ENCODE measurements at regions not wholly inside any gene's neighbourhood (a gene's known extent, or its start where the extent isn't known, plus 50 kb on each side); places are given as distances from the start of the nearest gene placed in this dataset.
"Not testable (repeated sequence)": the region's sequence is repeated elsewhere in the genome, so short reads cannot be mapped to it uniquely, and the experiment has no call there.

DNA sequence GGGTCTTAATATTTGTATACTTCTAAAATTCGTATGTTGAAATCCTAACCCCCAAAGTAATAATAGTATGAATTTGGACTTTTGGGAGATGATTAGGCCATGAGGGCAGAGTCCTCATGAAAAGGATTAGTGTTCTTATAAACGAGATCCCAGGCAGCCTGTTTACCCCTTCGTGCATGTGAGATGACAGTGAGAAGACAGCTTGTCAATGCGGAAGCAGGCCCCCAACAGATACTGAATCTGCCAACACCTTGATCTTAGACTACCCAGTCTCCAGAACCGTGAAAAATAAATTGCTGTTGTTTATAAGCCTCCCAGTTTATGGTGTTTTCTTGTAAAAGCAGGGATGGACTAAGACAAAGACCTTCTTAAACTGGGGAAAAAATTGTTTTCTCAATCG lies 714.2 kb downstream of the SI start:
- no peak for DNase-seq

GRCh38 chr3:164360738-164361406 lies 717.4 kb downstream of the SI start:
- DNase-seq: no peak

- no peak for DNase-seq
These were observed 718.2 kb downstream of the SI start for GRCh38 chr3:164360078-164360578.

GRCh38 chr3:164352991-164353390 lies 725.3 kb downstream of the SI start:
- DNase-seq: no peak

GRCh38 chr3:164351131-164351530 lies 727.2 kb downstream of the SI start:
- no peak for DNase-seq

DNA sequence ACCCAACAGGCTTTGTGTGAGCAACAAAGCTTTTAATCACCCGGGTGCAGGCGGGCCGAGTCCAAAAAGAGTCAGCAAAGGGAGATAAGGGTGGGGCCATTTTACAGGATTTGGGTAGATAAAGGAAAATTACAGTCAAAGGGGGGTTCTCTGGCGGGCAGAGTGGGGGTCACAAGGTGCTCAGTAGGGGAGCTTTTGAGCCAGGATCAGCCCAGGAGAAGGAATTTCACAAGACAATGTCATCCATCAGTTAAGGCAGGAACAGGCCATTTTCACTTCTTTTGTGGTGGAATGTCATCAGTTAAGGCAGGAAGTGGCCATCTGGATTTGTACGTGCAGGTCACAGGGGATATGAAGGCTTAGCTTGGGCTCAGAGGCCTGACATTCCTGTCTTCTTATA lies 736.1 kb downstream of the SI start:
- not testable (repeated sequence) for DNase-seq

GRCh38 chr3:164341086-164341485 lies 737.2 kb downstream of the SI start:
- DNase-seq: no peak

- DNase-seq: no peak
These were observed 738.0 kb downstream of the SI start for GRCh38 chr3:164340273-164340672.

DNA sequence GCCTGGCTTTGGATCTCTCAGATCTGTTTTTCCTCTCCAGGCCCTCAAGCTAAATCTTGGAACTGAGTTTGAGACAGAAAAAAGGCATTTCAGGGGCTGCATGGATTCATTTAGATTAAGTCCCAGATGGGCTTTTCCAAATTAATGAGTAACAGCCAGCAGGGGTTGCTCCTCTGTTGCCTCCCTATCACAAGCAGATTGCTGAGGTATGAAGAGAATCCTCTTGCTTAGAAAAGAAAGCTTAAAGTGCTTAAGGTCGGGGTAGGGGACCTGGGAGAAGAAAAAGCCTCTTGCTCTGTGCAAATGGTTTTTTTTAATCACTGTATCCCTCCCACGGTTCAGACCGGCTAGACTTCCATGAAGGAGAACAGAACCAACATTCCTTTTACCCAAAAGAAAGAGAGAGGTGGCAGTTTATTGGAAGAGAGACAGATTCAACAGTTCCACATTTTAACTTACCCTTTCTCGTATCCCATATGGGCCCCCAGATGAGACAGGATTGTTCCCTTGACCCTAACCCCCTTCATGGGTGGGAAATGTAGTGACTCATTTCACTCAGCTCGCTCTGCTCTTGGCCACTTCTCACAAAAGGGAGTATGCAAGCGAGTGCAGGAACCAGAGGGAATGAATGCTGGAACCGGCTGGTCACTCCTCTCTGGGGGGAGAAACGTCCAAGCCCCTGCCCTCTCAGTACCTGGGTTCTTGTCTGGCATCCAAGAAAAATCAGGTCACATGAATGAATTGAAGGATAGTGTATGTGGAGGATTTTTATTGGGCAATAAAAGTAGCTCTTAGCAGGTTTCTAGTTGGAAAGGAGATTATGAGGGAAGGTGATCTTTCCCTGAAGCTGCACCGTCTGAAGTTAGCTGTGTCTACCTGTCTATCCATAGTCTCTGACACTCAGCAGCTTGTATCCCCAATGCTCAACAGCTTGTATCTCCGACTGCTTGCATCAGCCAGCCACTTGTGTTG lies 745.2 kb downstream of the SI start:
- DNase-seq: no peak

DNA sequence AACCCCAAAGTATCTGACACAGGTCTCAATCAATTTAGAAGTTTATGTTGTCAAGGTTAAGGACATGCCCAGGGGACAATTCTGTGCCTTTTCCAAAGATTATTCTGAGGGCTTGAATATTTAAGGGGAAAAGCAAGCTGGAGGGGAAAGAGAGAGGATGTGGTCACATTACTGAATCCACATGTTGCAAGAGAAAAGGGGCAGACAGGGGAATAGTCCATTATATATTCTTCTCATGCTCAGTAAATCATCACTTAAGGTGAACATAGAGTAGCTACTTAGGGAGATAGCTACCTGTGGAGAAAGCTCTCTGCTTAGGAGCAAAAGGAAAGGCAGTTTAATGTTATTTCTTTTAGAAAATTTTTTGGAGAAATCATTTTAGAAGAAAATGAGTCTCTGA lies 751.6 kb downstream of the SI start:
- DNase-seq: no peak

DNA sequence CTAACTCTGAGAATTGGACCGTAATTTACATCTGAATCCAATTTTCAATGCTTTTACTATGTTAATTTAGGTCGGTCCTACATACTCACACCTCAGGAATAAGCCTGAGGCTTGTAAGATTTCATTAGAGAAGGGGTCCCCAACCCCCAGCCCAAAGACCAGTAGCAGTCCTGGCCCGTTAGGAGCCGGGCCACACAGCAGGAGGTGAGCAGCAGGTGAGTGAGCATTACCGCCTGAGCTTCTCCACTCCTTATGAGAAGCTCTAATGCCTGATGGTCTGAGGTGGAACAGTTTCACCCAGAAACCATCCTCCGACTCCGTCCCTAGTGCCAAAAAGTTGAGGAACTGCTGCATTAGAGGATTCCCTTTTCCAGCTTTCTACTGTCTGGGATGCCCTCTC lies 757.3 kb downstream of the SI start:
- DNase-seq: no peak

DNA sequence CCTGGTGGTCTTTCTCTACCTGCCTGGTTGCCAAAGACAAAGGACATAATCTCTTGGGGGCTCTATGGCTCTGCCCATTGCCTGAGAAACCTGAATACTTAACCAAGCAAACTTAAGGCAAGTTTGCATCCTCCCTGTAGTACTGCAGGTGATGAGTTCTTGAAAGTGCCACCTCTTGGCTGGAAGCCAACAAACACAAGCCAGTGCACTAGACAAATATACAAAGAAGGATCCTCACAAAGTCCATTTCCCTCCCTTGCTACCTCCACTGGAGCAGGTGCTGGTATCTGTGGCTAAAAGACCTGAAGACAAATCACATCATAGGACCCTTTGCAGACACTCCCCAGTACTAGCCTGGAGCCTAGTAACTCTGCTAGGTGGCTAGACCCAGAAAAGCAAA lies 772.3 kb downstream of the SI start:
- DNase-seq: no peak

- no peak for DNase-seq
These were observed 774.4 kb downstream of the SI start for GRCh38 chr3:164303894-164304293.

GRCh38 chr3:164302622-164303021 lies 775.7 kb downstream of the SI start:
- DNase-seq: no peak

- DNase-seq: not testable (repeated sequence)
These were observed 786.8 kb downstream of the SI start for GRCh38 chr3:164291486-164291885.

DNA sequence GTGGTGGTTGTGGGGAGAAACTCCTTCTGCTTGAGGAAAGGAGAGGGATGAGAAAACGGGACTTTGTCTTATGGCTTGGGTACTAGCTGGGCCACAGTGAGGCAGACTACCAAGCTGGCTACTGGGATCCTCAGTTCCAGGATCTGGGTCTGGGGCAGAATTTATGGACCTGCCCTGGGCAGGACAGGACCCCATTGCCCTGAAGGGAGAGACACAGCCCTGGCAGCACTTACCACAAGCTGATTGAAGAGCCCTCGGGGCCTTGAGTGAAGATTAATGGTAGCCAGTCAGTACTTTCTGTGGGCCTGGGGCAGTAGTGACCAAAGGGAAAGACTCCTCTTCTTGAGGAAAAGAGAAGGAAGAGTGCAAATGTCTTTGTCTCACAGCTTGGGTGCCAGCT lies 799.7 kb downstream of the SI start:
- DNase-seq: no peak

- no peak for DNase-seq
These were observed 811.2 kb downstream of the SI start for GRCh38 chr3:164267053-164267452.

DNA sequence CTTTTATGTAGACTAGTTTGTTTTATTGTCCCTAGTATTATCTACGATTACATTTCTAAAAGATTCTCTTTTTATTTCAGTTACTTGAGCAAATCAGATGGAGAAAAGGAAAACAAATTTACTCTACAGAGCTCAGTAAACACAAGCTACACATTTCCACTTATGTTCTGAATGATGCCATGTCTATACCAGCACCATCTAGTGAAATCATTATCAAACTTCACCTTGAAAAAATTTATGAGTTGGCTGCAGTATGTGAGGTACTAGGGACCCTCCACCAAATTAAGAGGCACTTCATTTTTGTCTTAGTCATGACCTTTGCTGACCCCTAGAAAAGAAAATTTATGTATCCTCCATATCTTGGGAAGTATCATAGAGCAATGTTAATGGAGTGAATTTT lies 827.4 kb downstream of the SI start:
- DNase-seq: no peak

DNA sequence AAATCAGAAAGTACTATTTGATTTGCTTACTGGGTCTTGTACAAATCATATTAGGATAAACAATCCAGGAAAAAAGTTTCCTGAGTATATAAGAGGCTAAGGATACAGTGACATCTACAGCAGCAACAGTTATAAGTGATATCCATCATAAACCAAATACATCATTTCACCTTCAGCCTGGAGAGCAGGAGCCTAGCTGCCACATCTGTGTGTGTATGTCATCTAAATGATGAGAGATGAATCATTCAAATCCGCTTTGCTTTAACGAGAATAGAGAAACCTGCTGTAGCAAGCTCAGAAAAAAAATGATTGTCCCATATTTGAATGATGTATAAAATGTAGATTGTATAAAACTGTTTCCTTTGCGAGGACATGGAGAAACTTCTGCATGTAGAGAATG lies 841.4 kb downstream of the SI start:
- DNase-seq: no peak

GRCh38 chr3:164235289-164236028 lies 842.8 kb downstream of the SI start:
- DNase-seq: no peak

GRCh38 chr3:164233951-164234350 lies 844.3 kb downstream of the SI start:
- DNase-seq: no peak

DNA sequence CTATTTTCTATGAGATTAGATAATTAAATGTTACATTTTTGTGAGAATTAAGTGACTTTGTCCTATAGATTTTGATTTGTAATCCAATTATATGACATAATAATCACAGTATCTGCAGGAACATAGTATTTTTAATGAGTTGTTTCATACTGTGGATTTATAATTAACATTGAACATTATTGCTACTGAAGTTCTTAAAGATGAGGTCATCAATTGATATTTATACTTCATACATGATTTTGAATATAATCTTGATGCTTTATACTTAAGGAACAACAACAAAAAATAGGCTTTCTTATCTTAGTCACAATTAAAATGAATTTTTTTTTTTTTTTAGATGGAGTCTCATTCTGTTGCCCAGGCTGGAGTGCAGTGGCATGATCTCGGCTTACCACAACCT lies 846.6 kb downstream of the SI start:
- DNase-seq: no peak

GRCh38 chr3:164230385-164231094 lies 847.8 kb downstream of the SI start:
- no peak for DNase-seq

Data from hematopoietic multipotent progenitor cell treated with erythropoietin and hydrocortisone succinate and interleukin-3 and kit ligand, for 4 days (in vitro differentiated cells).